GM12878 (cell line): ENCODE measurements at regions not wholly inside any gene's neighbourhood (a gene's known extent, or its start where the extent isn't known, plus 50 kb on each side); places are given as distances from the start of the nearest gene placed in this dataset.
"Not testable (repeated sequence)": the region's sequence is repeated elsewhere in the genome, so short reads cannot be mapped to it uniquely, and the experiment has no call there.

ENCODE experiments used
- MYC ChIP-seq: IDR thresholded peaks from 2 replicates; pipeline ENCODE4 v1.6.1; 2011; ENCODE audit warnings: mild to moderate bottlenecking, low read length, moderate library complexity, inconsistent platforms; ENCODE audit not compliant: insufficient read depth, insufficient replicate concordance, insufficient read length, severe bottlenecking
- POLR2A ChIP-seq: IDR thresholded peaks from 2 replicates; pipeline ENCODE4 v1.6.1; 2011; ENCODE audit warnings: low read depth, mild to moderate bottlenecking, low read length
- TF ChIP-seq, protein P1 (sequence below), 3 experiments: IDR thresholded peaks in 2 of 3; conservative IDR thresholded peaks in 1 of 3; 2 replicates each; pipeline ENCODE4 v1.5.1; 2011; ENCODE audit warnings: low read depth in 3 of 3, low read length in 3 of 3, mild to moderate bottlenecking in 3 of 3, control low read depth in 2 of 3, moderate library complexity in 2 of 3, inconsistent platforms in 1 of 3, mixed read lengths in 1 of 3; ENCODE audit not compliant: control insufficient read depth in 2 of 3, insufficient read depth in 1 of 3; ENCODE audit errors: extremely low read depth in 1 of 3
- TF ChIP-seq, protein P2 (sequence below): fragments of 150-350 bp; IDR thresholded peaks from 2 replicates; pipeline ENCODE4 v1.6.1; 2014; ENCODE audit warnings: mild to moderate bottlenecking, low read depth, low read length

DNA sequence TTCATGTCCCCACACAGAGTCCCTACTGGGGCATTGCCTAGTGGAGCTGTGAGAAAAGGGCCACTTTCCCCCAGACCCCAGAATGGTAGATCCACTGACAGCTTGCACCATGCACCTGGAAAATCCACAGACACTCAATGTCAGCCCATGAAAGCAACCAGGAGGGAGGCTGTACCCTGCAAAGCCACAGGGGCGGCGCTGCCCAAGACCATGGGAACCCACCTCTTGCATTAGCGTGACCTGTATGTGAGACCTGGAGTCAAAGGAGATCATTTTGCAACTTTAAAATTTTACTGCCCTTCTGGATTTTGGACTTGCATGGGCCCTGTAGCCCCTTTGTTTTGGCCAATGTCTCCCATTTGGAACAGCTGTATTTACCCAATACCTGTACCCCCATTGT, 236.5 kb upstream of the IRS4 start:
- TF ChIP-seq, protein P1, sequence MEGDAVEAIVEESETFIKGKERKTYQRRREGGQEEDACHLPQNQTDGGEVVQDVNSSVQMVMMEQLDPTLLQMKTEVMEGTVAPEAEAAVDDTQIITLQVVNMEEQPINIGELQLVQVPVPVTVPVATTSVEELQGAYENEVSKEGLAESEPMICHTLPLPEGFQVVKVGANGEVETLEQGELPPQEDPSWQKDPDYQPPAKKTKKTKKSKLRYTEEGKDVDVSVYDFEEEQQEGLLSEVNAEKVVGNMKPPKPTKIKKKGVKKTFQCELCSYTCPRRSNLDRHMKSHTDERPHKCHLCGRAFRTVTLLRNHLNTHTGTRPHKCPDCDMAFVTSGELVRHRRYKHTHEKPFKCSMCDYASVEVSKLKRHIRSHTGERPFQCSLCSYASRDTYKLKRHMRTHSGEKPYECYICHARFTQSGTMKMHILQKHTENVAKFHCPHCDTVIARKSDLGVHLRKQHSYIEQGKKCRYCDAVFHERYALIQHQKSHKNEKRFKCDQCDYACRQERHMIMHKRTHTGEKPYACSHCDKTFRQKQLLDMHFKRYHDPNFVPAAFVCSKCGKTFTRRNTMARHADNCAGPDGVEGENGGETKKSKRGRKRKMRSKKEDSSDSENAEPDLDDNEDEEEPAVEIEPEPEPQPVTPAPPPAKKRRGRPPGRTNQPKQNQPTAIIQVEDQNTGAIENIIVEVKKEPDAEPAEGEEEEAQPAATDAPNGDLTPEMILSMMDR (IDR thresholded peaks at IDR 0.05 in 2 of 3, conservative IDR thresholded peaks at IDR 0.05 in 1 of 3; ENCODE audit: control insufficient read depth in 2 of 3, extremely low read depth in 1 of 3, insufficient read depth in 1 of 3, low read depth in 3 of 3, low read length in 3 of 3), result not testable (repeated sequence)
- not testable (repeated sequence) for TF ChIP-seq POLR2A, MYC
- TF ChIP-seq, protein P2, sequence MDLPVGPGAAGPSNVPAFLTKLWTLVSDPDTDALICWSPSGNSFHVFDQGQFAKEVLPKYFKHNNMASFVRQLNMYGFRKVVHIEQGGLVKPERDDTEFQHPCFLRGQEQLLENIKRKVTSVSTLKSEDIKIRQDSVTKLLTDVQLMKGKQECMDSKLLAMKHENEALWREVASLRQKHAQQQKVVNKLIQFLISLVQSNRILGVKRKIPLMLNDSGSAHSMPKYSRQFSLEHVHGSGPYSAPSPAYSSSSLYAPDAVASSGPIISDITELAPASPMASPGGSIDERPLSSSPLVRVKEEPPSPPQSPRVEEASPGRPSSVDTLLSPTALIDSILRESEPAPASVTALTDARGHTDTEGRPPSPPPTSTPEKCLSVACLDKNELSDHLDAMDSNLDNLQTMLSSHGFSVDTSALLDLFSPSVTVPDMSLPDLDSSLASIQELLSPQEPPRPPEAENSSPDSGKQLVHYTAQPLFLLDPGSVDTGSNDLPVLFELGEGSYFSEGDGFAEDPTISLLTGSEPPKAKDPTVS, result not testable (repeated sequence)
